Naive thymus-derived CD4-positive, alpha-beta T cell (primary cell): ENCODE measurements at regions not wholly inside any gene's neighbourhood (a gene's known extent, or its start where the extent isn't known, plus 50 kb on each side); places are given as distances from the start of the nearest gene placed in this dataset.

Experiments
- ATAC-seq: fragments of 150-1000 bp; cut with Tn5 transposase; 2 replicates; pipeline ENCODE4 v1.10.0; 2021; ENCODE audit warnings: mild to moderate bottlenecking, moderate library complexity
- CTCF ChIA-PET: fragments of 350-600 bp; sonication (Branson Sonifier 250); formaldehyde crosslinking; loops from one replicate; lab custom pipeline; 2021; ENCODE audit warnings: antibody characterized with exemption; lab: Charles Lee
- POLR2A ChIA-PET: fragments of 350-600 bp; sonication (Branson Sonifier 250); formaldehyde crosslinking; loops from one replicate; lab custom pipeline; 2021; ENCODE audit warnings: antibody characterized with exemption, inconsistent platforms; lab: Charles Lee
- DNase-seq, 9 donors: peaks; one replicate each; pipeline versions ENCODE4 v3.0.0 to v3.0.0-alpha.2; 2020 to 2022; ENCODE audit warnings: mixed read lengths in 1 of 9
- H3K27ac ChIP-seq: one replicate; pipeline ENCODE4 v1.7.0; 2013; ENCODE audit warnings: mild to moderate bottlenecking, low read depth, low read length, moderate library complexity
- H3K27me3 ChIP-seq, 2 donors: one replicate each; pipeline ENCODE4 v1.7.0; 2013; ENCODE audit warnings: low read length in 2 of 2, mild to moderate bottlenecking in 2 of 2, moderate library complexity in 2 of 2; ENCODE audit not compliant: control insufficient read depth in 2 of 2, insufficient read depth in 2 of 2
- H3K36me3 ChIP-seq, 3 experiments: 1 replicate in 2 of 3; 2 replicates in 1 of 3; pipeline ENCODE4 v1.7.0; 2013; ENCODE audit warnings: low read length in 3 of 3, mild to moderate bottlenecking in 3 of 3, moderate library complexity in 1 of 3; ENCODE audit not compliant: insufficient read depth in 3 of 3, control insufficient read depth in 2 of 3
- H3K4me1 ChIP-seq, 2 donors: one replicate each; pipeline ENCODE4 v1.7.0; 2013; ENCODE audit warnings: low read length in 2 of 2, mild to moderate bottlenecking in 2 of 2, moderate library complexity in 1 of 2; ENCODE audit not compliant: control insufficient read depth in 2 of 2, insufficient read depth in 2 of 2
- H3K4me3 ChIP-seq: 2 replicates; pipeline ENCODE4 v1.7.0; 2013; ENCODE audit warnings: mild to moderate bottlenecking, low read length
- H3K9me3 ChIP-seq, 3 experiments: 1 replicate in 2 of 3; 2 replicates in 1 of 3; pipeline ENCODE4 v1.7.0; 2013; ENCODE audit warnings: low read length in 3 of 3; ENCODE audit not compliant: control insufficient read depth in 2 of 3
- H3K27ac Mint-ChIP-seq, 9 donors: one replicate each; pipeline ENCODE4 v1.8.0; 2020 to 2022; ENCODE audit warnings: mixed read lengths in 9 of 9, mild to moderate bottlenecking in 8 of 9, moderate library complexity in 5 of 9, inconsistent platforms in 2 of 9
- H3K27me3 Mint-ChIP-seq, 5 donors: one replicate each; pipeline ENCODE4 v1.8.0; 2021 to 2022; ENCODE audit warnings: mixed read lengths in 5 of 5, mild to moderate bottlenecking in 1 of 5
- H3K36me3 Mint-ChIP-seq, 5 donors: one replicate each; pipeline ENCODE4 v1.8.0; 2020 to 2022; ENCODE audit warnings: mixed read lengths in 5 of 5, mild to moderate bottlenecking in 3 of 5, inconsistent platforms in 1 of 5
- H3K4me1 Mint-ChIP-seq, 7 donors: one replicate each; pipeline ENCODE4 v1.8.0; 2020 to 2022; ENCODE audit warnings: mixed read lengths in 7 of 7, mild to moderate bottlenecking in 3 of 7, inconsistent platforms in 1 of 7
- H3K4me3 Mint-ChIP-seq, 10 donors: one replicate each; pipeline ENCODE4 v1.8.0; 2020 to 2022; ENCODE audit warnings: mild to moderate bottlenecking in 10 of 10, mixed read lengths in 10 of 10, moderate library complexity in 6 of 10, inconsistent platforms in 2 of 10
- H3K9me3 Mint-ChIP-seq, 11 donors: one replicate each; pipeline ENCODE4 v1.8.0; 2020 to 2022; ENCODE audit warnings: mixed read lengths in 11 of 11, mild to moderate bottlenecking in 4 of 11, inconsistent platforms in 1 of 11, moderate library complexity in 1 of 11
- intact Hi-C, 2 donors: fragments of 100-400 bp; cut with micrococcal nuclease; formaldehyde crosslinking; loops; one replicate each; pipeline ENCODE4 v1.15.1; 2023

DNA sequence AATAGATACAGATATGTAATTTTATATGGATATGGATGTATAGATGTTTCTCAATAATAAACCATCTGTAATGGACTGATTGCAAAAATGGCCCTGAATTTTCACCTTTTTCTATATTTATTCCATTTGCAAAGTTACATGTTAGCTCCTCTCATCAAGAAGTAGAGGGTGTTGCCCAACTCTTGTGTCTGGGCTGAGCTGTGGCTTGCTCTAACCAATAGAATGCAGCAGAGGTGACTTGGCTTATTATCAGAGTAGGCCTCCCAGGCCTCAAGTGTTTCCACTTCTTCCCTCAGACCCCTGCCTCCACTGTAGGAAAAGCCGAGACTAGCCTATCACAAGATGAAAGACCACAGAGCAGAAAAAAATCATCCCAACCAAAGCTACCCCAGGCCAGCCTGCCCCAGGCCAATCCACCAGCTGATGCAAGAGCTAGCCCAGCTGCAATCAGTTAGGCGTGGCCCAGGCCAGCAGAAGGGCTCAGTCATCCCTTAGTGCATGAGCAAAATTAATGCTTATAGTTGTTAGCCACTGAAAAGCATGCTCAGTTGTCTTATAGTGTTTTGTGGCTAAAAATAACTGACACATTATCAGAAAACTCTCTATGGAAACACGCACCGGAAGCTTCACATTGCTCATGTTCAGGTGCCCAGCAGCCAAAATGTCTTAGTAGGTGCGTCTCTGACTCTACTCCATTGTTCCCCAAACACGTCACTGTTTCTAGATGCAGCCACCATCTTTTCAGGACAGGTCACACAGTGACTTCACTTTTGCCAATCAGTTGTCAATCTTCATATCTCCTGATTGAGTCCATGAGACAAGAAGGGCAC, 464.0 kb downstream of the FBXO15 start:
- no peaks in the 10 kb centered on the region for H3K36me3 ChIP-seq
- ATAC-seq (no peak), DNase-seq (no peak)
- intact Hi-C loops: no loop called here
- H3K27me3 ChIP-seq: no peaks in the 10 kb centered on the region
- ChIA-PET CTCF (interaction anchor here (1.0 kb wide), 1 partner anchor 10 kb away, joined by 3 read pairs; no protein-coding TSS in a partner anchor), POLR2A (no interaction called here)
- H3K27ac ChIP-seq: no peak overlapping the region
- Mint-ChIP-seq H3K27ac (no peak overlapping the region), H3K9me3 (peaks cover 0 to 6% (median 0%) of the 10 kb centered on the region in 11 donors), H3K4me1 (peaks cover 0 to 8% (median 0%) of the 10 kb centered on the region in 7 donors), H3K27me3 (peaks cover 0 to 2% (median 0%) of the 10 kb centered on the region in 5 donors), H3K4me3 (no peak overlapping the region), H3K36me3 (no peaks in the 10 kb centered on the region)
- H3K9me3 ChIP-seq: no peaks in the 10 kb centered on the region
- no peak overlapping the region for H3K4me3 ChIP-seq
- H3K4me1 ChIP-seq: no peaks in the 10 kb centered on the region

DNA sequence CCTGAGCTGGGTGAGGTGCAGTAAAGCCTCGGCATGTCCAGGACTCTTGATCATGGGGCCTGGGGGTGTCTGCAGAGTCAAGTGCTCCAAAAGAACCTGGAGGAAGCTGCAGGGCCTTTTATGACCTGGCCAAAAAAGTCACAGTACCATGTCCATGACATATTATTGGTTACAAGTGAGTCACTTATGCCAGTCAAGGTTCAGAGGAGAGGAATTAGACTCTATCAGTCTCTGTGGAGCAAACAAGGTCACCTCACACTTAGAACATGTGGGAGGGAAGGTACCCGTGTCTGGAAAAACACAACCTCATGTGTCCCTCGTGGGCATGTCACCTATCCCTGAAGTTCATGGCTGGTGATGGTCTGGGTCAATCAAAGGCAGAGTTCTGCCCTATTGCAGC, 465.7 kb downstream of the FBXO15 start:
- intact Hi-C loops: no loop called here
- DNase-seq (no peak), ATAC-seq (no peak)
- no peak overlapping the region for H3K27ac ChIP-seq
- no peaks in the 10 kb centered on the region for H3K4me1 ChIP-seq
- H3K4me3 ChIP-seq: no peak overlapping the region
- peaks cover 0 to 8% (median 0%) of the 10 kb centered on the region in 7 donors for H3K4me1 Mint-ChIP-seq
- no peaks in the 10 kb centered on the region for H3K9me3 ChIP-seq
- H3K27ac Mint-ChIP-seq: no peak overlapping the region
- no peaks in the 10 kb centered on the region for H3K27me3 ChIP-seq
- ChIA-PET CTCF (no interaction called here), POLR2A (no interaction called here)
- H3K4me3 Mint-ChIP-seq: no peak overlapping the region
- H3K27me3 Mint-ChIP-seq: peaks cover 0 to 3% (median 0%) of the 10 kb centered on the region in 5 donors
- H3K36me3 Mint-ChIP-seq: no peaks in the 10 kb centered on the region
- H3K9me3 Mint-ChIP-seq: peaks cover 0 to 10% (median 0%) of the 10 kb centered on the region in 11 donors
- H3K36me3 ChIP-seq: no peaks in the 10 kb centered on the region

DNA sequence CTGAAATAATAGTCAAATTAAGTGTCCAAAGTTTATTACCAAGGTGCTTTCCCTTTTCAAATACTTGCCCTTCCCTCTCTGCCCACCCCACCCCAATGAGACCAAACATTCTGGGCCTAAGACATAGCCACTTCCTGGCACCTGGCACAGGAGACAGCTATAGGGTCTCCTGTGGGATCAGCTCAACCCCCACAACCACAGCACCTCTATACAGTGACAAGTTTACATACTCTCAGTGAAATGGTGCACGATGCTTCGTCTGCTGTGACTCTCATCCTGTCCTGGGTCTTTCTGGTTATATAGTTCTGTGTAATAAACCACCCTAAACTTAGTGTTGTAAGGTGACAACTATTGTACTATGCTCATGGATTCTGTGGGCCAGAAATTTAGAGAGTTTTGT, 466.2 kb downstream of the FBXO15 start:
- Mint-ChIP-seq H3K9me3 (peaks cover 0 to 10% (median 0%) of the 10 kb centered on the region in 11 donors), H3K27me3 (peaks cover 0 to 3% (median 0%) of the 10 kb centered on the region in 5 donors), H3K4me1 (peaks cover 0 to 8% (median 0%) of the 10 kb centered on the region in 7 donors), H3K4me3 (no peak overlapping the region), H3K36me3 (no peaks in the 10 kb centered on the region), H3K27ac (no peak overlapping the region)
- ChIA-PET POLR2A (no interaction called here), CTCF (no interaction called here)
- intact Hi-C loops: no loop called here
- Histone ChIP-seq H3K36me3 (no peaks in the 10 kb centered on the region), H3K9me3 (no peaks in the 10 kb centered on the region), H3K4me1 (no peaks in the 10 kb centered on the region), H3K27ac (no peak overlapping the region), H3K4me3 (no peak overlapping the region), H3K27me3 (no peaks in the 10 kb centered on the region)
- no peak for ATAC-seq
- no peak for DNase-seq

DNA sequence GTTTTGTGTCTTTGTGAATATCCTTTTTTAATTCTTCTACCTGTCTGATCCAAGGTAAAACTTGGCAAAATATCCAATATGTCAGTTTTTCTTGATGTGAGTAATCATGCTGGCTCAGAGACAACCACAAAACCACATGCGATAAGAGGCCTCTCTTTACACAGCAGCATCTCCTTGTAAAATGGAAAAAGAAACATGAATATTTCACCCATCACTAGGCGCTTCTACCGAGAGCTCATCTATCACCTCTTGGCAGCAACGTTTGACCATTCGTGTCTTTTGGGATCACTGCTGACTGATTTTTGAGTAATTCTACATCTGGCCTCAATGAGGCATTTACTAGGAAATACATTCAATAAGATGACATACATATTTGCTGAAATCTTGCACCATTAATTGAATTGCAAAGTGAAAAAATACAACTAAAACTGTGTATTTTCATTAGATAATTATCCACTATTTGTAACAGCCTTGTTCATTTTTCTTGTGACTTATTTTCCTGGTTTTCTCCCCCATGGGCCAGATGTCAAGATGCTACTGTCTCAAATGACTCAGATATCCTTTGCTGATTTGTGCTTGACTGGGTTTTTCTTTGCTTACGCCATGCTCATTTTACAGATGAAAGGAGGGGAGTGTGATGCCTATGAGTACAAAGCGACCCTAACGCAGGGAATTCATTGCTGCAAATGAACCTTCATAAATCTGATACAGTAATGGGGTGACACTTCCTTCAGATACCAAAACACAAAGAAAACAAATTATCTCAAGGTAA, 467.5 kb downstream of the FBXO15 start:
- no peaks in the 10 kb centered on the region for H3K36me3 ChIP-seq
- H3K4me3 Mint-ChIP-seq: no peak overlapping the region
- POLR2A ChIA-PET: no interaction called here
- CTCF ChIA-PET: no interaction called here
- ATAC-seq (no peak), DNase-seq (no peak)
- H3K36me3 Mint-ChIP-seq: no peaks in the 10 kb centered on the region
- H3K27ac Mint-ChIP-seq: no peak overlapping the region
- peaks cover 0 to 8% (median 0%) of the 10 kb centered on the region in 5 donors for H3K27me3 Mint-ChIP-seq
- no peak overlapping the region for H3K4me3 ChIP-seq
- peaks cover 0 to 10% (median 0%) of the 10 kb centered on the region in 11 donors for H3K9me3 Mint-ChIP-seq
- no peaks in the 10 kb centered on the region for H3K9me3 ChIP-seq
- no peaks in the 10 kb centered on the region for H3K4me1 ChIP-seq
- no peaks in the 10 kb centered on the region for H3K27me3 ChIP-seq
- H3K27ac ChIP-seq: no peak overlapping the region
- peaks cover 0 to 8% (median 0%) of the 10 kb centered on the region in 7 donors for H3K4me1 Mint-ChIP-seq
- intact Hi-C loops: no loop called here

DNA sequence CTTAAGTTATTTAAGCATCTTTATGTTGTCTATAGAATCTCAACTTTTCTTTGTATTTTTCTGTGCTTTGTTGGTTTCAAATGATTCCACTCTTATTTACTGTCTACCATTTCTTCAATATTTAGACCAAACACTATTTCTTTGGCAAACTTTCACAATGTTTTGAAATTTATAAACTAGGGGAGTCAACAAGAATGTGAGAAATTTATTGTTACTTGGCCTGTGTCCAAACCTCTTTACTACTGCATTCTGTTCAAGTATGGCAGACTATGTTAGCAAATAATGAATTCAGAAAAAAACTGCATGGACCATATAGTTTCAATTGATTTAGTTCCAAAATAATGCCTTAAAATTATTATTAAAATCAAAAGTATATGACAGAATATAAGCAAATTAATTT, 470.2 kb downstream of the FBXO15 start:
- ATAC-seq (no peak), DNase-seq (no peak)
- no peaks in the 10 kb centered on the region for H3K9me3 ChIP-seq
- Mint-ChIP-seq H3K27ac (no peak overlapping the region), H3K4me1 (peaks cover 0 to 8% (median 0%) of the 10 kb centered on the region in 7 donors), H3K4me3 (no peak overlapping the region), H3K36me3 (no peaks in the 10 kb centered on the region), H3K27me3 (peaks cover 0 to 8% (median 0%) of the 10 kb centered on the region in 5 donors), H3K9me3 (peaks cover 0 to 4% (median 0%) of the 10 kb centered on the region in 11 donors)
- H3K4me1 ChIP-seq: no peaks in the 10 kb centered on the region
- ChIA-PET CTCF (no interaction called here), POLR2A (no interaction called here)
- no peaks in the 10 kb centered on the region for H3K36me3 ChIP-seq
- intact Hi-C loops: no loop called here
- H3K27me3 ChIP-seq: no peaks in the 10 kb centered on the region
- no peak overlapping the region for H3K4me3 ChIP-seq
- no peak overlapping the region for H3K27ac ChIP-seq

DNA sequence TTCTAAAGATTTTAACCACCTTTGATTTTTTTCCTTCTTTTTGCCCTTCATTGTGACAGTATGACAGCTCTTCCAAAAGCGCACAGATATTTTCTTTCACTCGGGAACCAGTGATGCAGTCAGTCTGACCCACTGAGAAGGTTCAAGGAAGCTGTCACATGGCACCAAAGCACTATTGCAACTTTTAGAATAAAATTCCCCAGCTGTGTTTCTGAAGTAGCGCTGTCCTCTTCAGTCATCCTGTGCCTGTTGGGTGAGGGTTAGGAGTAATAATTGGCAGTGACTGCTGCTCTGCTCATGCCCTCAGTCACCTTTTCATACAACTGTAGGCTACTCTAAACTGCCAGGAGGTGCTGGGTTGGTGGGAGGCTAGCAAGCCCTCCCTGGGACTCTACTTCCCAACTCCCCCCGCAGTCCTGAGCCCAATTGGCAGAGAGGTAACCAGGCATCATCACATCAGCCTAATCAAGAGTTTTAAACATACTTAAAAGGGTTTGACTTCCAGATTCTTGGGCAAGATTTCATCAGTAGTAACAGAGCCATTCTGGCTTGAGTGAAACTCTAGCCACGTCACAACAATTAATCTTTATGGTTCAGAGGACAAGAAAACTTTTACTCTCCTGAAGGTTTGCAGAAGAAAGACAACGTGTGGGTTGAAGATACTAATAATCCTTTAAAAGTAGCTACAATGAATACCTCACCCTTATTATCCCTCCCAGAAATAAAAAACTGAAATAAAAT, 473.3 kb downstream of the FBXO15 start:
- no peaks in the 10 kb centered on the region for H3K36me3 ChIP-seq
- ATAC-seq (no peak), DNase-seq (no peak)
- H3K27ac ChIP-seq: no peak overlapping the region
- Mint-ChIP-seq H3K4me1 (no peaks in the 10 kb centered on the region), H3K9me3 (peaks cover 0 to 4% (median 0%) of the 10 kb centered on the region in 11 donors), H3K4me3 (no peak overlapping the region), H3K36me3 (no peaks in the 10 kb centered on the region), H3K27ac (no peak overlapping the region), H3K27me3 (peaks cover 0 to 8% (median 0%) of the 10 kb centered on the region in 5 donors)
- ChIA-PET POLR2A (no interaction called here), CTCF (interaction anchor here (0.9 kb wide), 1 partner anchor 9 kb away, joined by 3 read pairs; no protein-coding TSS in a partner anchor)
- intact Hi-C loops: no loop called here
- no peaks in the 10 kb centered on the region for H3K9me3 ChIP-seq
- no peaks in the 10 kb centered on the region for H3K4me1 ChIP-seq
- no peak overlapping the region for H3K4me3 ChIP-seq
- H3K27me3 ChIP-seq: no peaks in the 10 kb centered on the region
